GM21423 (cell line): ENCODE measurements at regions not wholly inside any gene's neighbourhood (a gene's known extent, or its start where the extent isn't known, plus 50 kb on each side); places are given as distances from the start of the nearest gene placed in this dataset.

Experiments
- ATAC-seq: cut with Tn5 transposase; IDR thresholded peaks from one replicate; pipeline ENCODE4 v1.9.1; 2021; ENCODE audit warnings: mild to moderate bottlenecking, moderate library complexity; ENCODE audit not compliant: unreplicated experiment

- no peak for ATAC-seq
These were observed 111.2 kb upstream of the IRX6 start for GRCh38 chr16:55212791-55213190.

DNA sequence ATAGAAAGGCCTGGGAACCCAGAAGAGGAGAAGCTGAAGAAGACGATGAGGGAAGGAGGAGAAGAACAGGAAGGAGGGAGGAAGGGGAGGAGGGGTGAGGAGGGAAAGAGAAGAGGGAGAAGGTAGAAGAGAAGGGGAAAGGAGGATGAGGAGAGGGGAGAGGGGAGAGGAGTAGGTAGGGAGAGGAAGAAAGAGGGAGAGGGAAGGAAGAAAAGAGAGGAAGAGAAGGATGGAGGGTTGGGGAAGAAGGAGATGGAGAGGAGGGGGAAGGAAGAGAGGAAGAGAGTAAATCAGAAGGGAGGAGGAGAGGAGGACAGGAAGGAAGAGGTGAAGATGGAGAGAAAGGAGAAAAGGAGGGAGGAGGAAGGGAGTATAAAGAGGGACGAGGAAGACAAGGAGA, 109.6 kb upstream of the IRX6 start:
- no peak for ATAC-seq

DNA sequence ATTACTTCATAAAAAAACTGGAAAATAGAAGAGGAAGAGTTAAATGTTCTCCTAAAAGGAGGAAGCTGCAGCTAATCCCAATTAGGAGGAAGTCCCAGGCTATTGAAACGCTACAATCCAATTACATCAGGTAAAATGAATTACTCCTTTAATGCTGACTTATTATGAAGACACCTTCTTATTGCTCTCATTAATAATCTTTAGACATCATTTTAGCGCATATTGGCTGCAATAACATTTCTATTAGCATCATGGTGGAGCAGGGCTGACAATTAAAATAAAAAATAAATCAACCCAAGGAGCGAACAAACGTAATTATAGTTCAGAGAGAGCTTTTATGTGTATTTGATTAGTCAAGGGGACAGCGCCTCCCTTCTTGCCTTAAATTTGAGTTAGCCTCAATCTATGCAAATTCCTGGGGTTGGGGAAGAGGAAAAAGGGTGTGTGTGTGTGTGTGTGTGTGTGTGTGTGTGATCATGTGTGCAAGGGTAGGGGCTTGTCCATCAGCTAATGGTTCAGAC, 109.0 kb upstream of the IRX6 start:
- ATAC-seq = no peak

DNA sequence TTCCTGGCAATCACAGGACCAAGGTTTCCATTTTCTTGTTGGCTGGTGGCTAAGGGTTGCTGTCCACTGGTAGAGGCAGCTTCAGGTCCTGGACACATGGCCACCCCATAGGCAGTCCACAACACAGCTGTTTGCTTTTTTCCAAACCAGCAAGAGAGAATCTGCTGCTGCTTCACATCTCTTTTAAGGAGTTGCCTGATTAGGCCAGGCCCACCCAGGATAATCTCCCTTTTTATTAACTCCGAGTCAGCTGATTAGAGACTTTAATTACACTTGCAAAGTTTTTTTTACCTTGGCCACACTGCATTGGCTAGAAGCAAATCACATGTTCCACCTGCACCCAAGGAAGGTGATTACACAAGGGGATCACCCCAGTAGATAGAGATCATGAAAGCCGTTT, 106.6 kb upstream of the IRX6 start:
- no peak for ATAC-seq

GRCh38 chr16:55221836-55222235, 102.2 kb upstream of the IRX6 start:
- ATAC-seq = no peak

DNA sequence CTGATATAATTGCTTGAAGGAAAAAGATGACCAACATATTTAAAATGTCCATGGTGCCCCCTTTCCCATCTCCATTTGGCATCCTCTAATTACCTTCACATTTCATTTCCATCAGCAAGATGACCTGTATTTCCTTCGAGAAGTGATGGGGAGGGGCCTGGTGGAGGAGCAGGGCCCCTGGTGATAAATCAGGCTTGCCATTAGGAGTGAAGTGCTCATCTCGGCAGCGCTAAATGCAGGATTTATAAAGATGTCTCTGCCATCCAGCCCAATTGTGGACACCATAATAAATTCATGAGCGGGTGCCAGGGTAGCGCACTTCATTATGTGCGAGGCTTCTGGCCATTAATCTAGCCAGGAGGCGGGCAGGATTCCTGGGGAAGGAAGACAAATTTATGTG, 101.5 kb upstream of the IRX6 start:
- no peak for ATAC-seq

- ATAC-seq = no peak
These were observed 97.9 kb upstream of the IRX6 start for GRCh38 chr16:55225972-55226542.

DNA sequence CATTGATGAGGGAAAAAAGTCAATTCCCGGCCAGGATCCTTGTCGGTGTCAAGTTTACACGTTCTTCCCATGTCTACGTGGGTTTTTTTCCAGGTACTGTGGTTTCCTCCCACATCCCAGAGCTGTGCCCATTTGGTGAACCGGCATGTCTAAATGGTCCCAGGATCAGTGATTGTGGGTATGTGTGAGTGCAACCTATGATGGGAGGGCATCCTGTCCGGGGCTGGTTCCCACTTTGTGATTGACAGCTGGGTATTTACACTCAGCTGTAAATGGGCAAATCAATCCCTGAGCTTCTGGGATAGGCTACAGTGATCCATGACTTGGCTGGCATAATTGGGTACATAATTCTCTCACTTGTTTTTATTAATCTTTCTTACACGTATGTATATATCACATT, 91.2 kb upstream of the IRX6 start:
- ATAC-seq = no peak

GRCh38 chr16:55233464-55233863, 90.5 kb upstream of the IRX6 start:
- no peak for ATAC-seq

DNA sequence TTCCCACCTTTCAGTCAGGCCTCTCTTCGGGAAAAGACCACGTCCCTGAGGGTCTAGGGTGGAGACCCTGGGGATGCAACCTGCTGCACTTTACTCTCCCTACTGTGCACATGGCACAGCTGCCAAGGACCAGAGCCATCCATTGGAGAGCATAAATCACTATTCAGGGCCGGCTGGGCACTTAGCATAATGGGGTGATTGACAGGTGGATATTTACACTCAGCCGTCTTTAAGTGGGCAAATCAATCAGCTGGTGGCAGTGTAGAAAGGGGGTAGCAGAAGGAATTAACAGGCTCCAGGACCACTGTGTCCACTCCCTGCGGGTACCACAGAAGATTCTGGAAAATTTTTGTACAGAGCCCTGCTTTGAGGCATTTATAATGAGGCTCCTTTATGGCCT, 87.3 kb upstream of the IRX6 start:
- no peak for ATAC-seq

GRCh38 chr16:55239723-55240122, 84.3 kb upstream of the IRX6 start:
- no peak for ATAC-seq

DNA sequence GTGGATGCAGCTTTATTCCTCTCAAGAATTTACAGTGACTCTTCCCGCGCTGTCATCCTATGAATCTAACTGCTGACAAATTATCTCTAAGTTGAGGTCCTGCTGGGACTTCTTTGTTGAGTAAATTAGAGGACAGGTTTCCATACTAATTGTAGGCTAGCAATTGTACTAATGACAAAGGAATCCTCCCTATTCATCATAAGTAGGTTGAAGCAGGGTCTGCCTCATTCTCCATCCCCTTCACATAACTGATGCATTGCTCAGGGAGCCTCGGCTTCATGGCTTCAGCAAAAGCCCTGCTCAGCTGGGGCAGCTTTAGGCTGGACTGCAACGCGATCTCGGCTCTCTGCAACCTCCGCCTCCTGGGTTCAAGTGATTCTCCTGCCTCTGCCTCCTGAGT, 83.1 kb upstream of the IRX6 start:
- ATAC-seq = no peak

DNA sequence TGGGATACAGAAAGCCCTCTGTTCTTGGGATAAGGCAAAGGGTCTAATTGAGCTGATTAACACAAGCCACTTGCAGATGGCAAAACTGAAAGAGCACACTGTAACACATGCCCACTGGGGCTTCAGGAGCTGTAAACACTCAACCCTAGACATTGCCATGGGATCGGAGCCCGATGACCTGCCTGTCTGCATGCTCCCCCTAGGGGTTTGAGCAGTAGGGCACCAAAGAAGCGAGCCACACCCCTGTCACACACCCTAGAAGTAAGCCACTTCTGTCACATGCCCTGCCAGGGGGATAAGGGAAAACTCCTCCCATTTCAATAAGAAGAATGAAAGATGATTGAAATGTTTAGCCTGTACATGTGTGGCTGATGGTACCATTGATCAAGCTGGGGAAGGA, 81.3 kb upstream of the IRX6 start:
- no peak for ATAC-seq

DNA sequence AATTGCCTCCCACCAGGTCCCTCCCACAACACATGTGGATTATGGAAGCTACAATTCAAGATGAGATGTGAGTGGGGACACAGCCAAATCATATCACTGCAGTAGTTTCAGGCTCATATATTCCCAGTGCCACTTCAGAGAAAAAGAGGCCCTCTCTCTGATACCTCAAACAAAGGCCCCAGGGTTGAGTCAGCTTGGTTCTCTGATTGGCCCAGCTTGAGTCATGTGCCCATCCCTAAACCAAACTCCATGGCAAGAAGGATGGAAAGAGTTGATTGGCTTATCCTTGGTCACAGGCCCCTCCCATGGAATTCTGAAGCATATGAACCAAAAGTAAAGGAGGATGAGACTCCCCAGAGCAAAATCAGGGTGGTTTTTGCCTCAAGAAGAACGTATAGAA, 75.9 kb upstream of the IRX6 start:
- ATAC-seq = no peak

- ATAC-seq = no peak
These were observed 75.5 kb upstream of the IRX6 start for GRCh38 chr16:55248494-55248893.

DNA sequence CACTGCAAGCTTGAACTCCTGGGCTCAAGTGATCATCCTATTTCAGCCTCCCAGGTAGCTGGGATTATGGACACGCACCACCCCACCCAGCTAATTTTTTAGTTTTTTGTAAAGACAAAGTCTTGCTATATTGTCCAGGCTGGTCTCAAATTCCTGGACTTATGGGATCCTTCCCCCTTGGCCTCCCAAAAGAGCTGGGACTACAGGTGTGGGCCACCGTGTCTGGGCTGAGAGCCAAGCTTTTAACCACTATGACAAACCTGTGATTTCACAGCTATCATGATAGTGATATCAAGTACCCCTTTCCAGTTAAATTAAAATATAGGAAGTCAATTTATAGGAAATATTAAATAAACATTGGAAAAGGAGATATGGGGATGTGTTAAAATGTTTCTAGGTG, 74.6 kb upstream of the IRX6 start:
- ATAC-seq = no peak

- no peak for ATAC-seq
These were observed 74.1 kb upstream of the IRX6 start for GRCh38 chr16:55249936-55250335.

DNA sequence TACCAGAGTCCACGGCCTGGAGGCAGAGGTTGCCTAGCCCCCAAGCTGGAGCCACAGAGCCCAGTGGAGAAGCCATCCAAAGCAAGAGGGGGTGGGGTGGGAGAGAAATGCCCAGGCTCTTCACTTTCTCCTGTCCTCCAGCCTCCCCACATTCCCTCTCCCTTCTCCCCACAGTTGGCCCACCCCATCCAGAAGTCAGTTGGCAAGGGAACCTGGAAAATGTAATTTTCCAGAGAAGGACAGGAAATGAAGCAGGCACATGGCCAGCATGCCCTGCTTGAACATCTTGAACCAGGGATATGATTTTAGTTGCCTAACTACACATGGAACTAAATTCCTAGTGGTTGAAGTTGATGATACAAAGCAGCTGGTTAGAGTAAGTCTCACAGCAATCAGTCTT, 73.3 kb upstream of the IRX6 start:
- ATAC-seq = no peak

DNA sequence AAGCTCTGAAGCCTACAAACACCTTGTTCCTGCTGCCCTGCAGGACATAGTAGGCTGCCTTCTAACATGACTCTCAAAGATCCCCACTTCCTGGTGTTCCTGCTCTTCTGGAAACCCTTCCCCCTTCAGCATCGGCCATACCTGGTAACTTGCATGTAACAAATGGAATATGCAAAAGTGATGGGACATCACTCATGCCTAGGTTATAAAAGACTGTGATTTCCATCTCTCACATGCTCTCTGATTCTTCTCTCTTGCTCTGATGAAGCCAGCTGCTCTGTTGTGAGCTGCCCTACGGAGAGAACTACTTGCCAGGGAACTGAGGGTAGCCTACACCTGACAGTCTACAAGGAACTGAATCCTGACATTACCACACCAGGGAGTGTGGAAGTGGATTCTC, 72.9 kb upstream of the IRX6 start:
- ATAC-seq = no peak

- no peak for ATAC-seq
These were observed 71.4 kb upstream of the IRX6 start for GRCh38 chr16:55252577-55252976.

GRCh38 chr16:55253987-55254386, 70.0 kb upstream of the IRX6 start:
- no peak for ATAC-seq

- ATAC-seq = no peak
These were observed 68.2 kb upstream of the IRX6 start for GRCh38 chr16:55255733-55256282.

DNA sequence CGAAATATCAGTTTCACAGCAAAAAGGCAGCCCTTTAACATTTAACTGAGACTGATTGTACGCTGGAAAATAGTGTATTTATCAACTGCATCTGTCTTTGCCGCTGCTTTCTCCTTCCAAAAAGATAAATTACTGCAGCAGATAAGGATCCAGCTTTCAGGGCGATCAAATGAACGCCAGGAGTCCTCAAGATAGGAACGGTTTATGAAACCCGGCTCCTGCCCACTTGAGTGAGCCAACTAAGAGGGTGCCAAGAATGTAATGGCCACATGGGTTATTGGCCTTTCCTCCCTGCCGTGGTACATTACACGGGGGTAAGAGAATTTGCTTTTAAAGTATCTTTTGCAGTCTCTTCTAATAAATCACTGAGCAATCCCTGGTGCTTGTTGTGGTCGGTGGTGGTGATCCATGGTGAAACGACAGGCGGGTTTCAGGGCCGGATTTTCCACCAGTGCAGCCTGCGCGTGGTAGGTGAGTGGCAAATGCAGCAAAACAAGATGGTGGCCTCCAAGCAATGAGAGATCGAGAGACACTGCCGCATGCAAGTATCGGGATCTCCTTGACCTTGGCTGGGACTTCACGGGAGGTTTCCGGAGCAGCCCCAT, 67.5 kb upstream of the IRX6 start:
- ATAC-seq = no peak
